Endothelial cell of umbilical vein (primary cell): ENCODE measurements at regions not wholly inside any gene's neighbourhood (a gene's known extent, or its start where the extent isn't known, plus 50 kb on each side); places are given as distances from the start of the nearest gene placed in this dataset.
A peak's percentile ranks its signal among the peaks of the same experiment; 100 is the strongest.

ENCODE experiments used
- EZH2 ChIP-seq: IDR thresholded peaks from 2 replicates; pipeline ENCODE4 v1.6.1; 2012; ENCODE audit warnings: borderline replicate concordance, low read depth, mild to moderate bottlenecking, moderate library complexity, low read length, inconsistent platforms; ENCODE audit not compliant: severe bottlenecking
- FOS ChIP-seq: IDR thresholded peaks from 2 replicates; pipeline ENCODE4 v1.6.1; 2011; ENCODE audit warnings: mild to moderate bottlenecking, low read length, moderate library complexity, borderline replicate concordance; ENCODE audit not compliant: insufficient read depth
- GATA2 ChIP-seq: IDR thresholded peaks from 2 replicates; pipeline ENCODE4 v1.7.0; 2011; ENCODE audit warnings: low read depth, mild to moderate bottlenecking, moderate library complexity, mixed read lengths, low read length; ENCODE audit not compliant: insufficient read length, insufficient read depth
- JUN ChIP-seq: IDR thresholded peaks from 2 replicates; pipeline ENCODE4 v1.6.1; 2011; ENCODE audit warnings: borderline replicate concordance, low read depth; ENCODE audit not compliant: insufficient read length, insufficient read depth
- MAX ChIP-seq: IDR thresholded peaks from 2 replicates; pipeline ENCODE4 v1.6.1; 2011; ENCODE audit not compliant: insufficient read depth, insufficient read length
- MYC ChIP-seq: IDR thresholded peaks from one replicate; pipeline ENCODE4 v1.6.1; 2011; ENCODE audit warnings: mild to moderate bottlenecking, low read depth, low read length
- POLR2A ChIP-seq: IDR thresholded peaks from 2 replicates; pipeline ENCODE4 v1.6.1; 2012; ENCODE audit warnings: low read depth, mild to moderate bottlenecking, control low read depth, low read length
- POLR2AphosphoS5 ChIP-seq: IDR thresholded peaks from 2 replicates; pipeline ENCODE4 v1.6.1; 2012; ENCODE audit warnings: low read depth, mild to moderate bottlenecking, control low read depth, low read length, moderate library complexity; ENCODE audit not compliant: insufficient read depth
- TF ChIP-seq, protein P1 (sequence below), 2 donors: IDR thresholded peaks; 1 replicate in 1 of 2; 2 replicates in 1 of 2; pipeline ENCODE4 v1.5.1; 2011; ENCODE audit warnings: low read length in 2 of 2, mild to moderate bottlenecking in 2 of 2, moderate library complexity in 2 of 2, control low read depth in 1 of 2, inconsistent platforms in 1 of 2, low read depth in 1 of 2; ENCODE audit not compliant: insufficient read depth in 1 of 2; ENCODE audit errors: extremely low read depth in 1 of 2

- no peak for TF ChIP-seq POLR2A
- no peak for TF ChIP-seq EZH2
- TF ChIP-seq, protein P1, sequence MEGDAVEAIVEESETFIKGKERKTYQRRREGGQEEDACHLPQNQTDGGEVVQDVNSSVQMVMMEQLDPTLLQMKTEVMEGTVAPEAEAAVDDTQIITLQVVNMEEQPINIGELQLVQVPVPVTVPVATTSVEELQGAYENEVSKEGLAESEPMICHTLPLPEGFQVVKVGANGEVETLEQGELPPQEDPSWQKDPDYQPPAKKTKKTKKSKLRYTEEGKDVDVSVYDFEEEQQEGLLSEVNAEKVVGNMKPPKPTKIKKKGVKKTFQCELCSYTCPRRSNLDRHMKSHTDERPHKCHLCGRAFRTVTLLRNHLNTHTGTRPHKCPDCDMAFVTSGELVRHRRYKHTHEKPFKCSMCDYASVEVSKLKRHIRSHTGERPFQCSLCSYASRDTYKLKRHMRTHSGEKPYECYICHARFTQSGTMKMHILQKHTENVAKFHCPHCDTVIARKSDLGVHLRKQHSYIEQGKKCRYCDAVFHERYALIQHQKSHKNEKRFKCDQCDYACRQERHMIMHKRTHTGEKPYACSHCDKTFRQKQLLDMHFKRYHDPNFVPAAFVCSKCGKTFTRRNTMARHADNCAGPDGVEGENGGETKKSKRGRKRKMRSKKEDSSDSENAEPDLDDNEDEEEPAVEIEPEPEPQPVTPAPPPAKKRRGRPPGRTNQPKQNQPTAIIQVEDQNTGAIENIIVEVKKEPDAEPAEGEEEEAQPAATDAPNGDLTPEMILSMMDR (IDR thresholded peaks at IDR 0.05; ENCODE audit: extremely low read depth in 1 of 2, insufficient read depth in 1 of 2, low read depth in 1 of 2, low read length in 2 of 2): no peak
- TF ChIP-seq MYC: no peak
- no peak for TF ChIP-seq FOS
- TF ChIP-seq POLR2AphosphoS5: no peak
- TF ChIP-seq MAX: no peak
- TF ChIP-seq JUN: no peak
- TF ChIP-seq GATA2: peak; percentile 35
Measured at GRCh38 chr4:30821859-30822612, 101.9 kb downstream of the PCDH7 start.
